Stimulated activated naive CD8-positive, alpha-beta T cell treated with anti-CD3 and anti-CD28 coated beads, Interleukin-15, Interleukin-2, amounts not matched to agents 100 U/mL and 50 U/mL, for 24 hours (primary cell): ENCODE measurements at regions not wholly inside any gene's neighbourhood (a gene's known extent, or its start where the extent isn't known, plus 50 kb on each side); places are given as distances from the start of the nearest gene placed in this dataset.

Source experiments
- ATAC-seq: fragments of 150-1000 bp; cut with Tn5 transposase; one replicate; pipeline ENCODE4 v1.10.0; 2021
- DNase-seq: peaks from one replicate; pipeline ENCODE4 v3.0.0; 2021

DNA sequence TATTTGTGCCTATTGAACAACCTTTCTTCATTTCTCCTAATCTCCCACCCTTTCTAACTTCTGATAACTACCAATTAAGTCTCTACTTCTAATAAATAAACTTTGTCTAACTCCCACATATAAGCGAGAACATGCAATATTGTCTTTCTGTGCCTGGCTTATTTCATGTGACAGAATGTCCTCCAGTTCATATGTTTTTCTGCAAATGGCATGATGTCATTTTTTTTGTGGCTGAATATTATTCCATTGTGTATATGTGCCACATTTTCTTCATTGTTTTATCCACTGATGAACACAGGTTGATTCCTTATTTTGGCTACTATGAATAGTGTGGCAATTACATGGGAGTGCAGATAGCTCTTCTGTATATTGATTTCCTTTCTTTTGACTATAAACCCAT, 1041.5 kb upstream of the MANEA start:
- DNase-seq (no peak), ATAC-seq (no peak)

DNA sequence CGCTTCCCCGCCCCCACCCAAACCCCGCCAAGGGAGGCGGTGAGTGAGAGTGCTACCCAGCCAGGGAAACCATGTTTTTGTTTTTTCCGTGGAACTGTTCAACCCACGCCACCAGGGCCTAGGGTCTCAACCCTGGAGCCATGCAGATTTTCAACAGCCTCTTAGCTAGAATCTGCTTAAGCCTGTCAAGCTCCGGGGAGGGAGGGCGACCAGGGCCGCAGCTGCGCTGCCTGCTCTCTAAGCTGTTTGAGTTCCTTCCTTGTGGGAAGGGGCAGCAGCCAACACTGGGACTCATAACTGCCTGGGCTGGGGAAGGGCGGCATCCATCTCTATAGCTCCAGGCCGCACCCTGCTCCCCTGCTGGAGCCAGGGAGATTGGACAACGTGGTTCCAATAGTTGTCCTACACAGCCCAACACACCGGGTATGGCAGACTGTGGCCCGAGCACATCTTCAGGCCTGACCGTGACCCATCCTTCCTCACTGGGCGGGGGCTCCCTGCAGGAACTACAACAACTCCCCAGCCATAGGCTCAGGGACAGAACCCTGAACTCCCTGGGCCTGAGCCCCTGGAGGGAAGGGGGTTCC, 1065.7 kb upstream of the MANEA start:
- ATAC-seq (no peak), DNase-seq (no peak)

- ATAC-seq (no peak), DNase-seq (no peak)
Observed at GRCh38 chr6:94510877-94511276, 1066.5 kb upstream of the MANEA start.

- no peak for ATAC-seq
Observed at GRCh38 chr6:94501516-94501915, 1075.8 kb upstream of the MANEA start.

GRCh38 chr6:94498099-94498498, 1078.7 kb upstream of the EPHA7 start:
- ATAC-seq: no peak
- no peak for DNase-seq

More at GRCh38 chr6:94501516-94501915, 1075.8 kb upstream of the MANEA start:
- no peak for DNase-seq

- DNase-seq: no peak
- ATAC-seq: no peak
Observed at GRCh38 chr6:94494500-94494899, 1075.1 kb upstream of the EPHA7 start.

GRCh38 chr6:94487371-94487770, 1068.0 kb upstream of the EPHA7 start:
- DNase-seq (no peak), ATAC-seq (no peak)

- no peak for DNase-seq
- no peak for ATAC-seq
Observed at GRCh38 chr6:94478133-94479005, 1059.0 kb upstream of the EPHA7 start.

DNA sequence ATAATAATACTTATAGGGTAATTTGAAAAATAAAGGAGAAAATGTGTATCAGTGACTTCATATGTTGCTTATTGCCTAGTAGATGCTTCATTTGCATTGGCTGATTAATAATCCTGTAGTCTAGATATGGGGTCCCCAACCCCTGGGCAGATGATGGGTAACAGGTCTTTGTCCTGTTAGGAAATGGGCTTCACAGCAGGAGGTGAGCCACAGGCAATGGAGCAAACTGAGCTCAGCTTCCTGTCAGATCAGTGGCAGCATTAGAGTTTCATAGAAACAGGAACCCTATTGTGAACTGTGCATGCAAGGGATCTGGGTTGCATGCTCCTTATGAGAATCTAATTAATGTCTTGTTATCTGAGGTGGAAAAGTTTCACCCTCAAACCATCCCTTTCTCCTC, 1049.5 kb upstream of the EPHA7 start:
- no peak for DNase-seq
- ATAC-seq: no peak

DNA sequence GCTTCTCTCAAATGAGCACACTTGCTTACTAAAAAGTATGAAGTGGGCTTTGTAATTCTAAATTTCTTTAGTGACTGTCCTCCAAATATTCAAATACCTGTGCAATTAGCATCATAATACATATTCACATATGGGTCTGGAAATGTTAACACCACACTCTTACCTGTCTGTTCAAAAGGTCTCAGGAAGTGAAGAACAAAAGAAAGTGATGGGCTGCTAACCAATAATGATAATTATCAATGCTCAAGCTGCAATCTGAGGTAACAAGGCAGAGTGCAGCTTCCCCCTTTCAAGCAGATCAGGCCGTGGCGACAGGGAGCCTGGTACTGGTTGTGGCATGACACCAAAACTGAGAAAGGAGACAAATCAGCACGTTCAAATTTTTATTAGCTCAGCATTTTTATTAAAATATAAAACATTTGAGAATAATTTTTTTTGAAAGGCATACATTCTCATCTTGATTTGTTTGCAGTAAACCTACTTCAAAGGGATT, 1044.7 kb upstream of the EPHA7 start:
- ATAC-seq: no peak
- no peak for DNase-seq

DNA sequence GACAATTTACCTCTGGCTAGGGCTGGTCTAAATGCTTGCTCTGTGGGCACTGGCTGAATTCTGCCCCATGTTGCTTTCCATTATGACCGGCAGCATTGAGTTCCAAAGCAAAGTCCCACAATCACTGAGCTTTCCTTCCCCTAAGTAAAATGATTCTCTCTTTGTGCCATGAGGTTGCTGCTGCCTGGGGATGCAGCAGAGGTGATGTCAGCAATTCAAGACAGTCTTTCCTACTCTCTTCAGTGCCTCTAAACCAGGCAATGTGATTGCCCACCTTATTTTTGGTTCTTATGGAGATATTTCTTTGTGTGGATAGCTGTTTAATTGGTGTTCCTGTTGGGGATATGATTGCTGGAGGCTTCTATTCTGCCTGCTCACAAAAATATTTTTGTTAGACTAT, 1043.9 kb upstream of the EPHA7 start:
- DNase-seq (no peak), ATAC-seq (no peak)

DNA sequence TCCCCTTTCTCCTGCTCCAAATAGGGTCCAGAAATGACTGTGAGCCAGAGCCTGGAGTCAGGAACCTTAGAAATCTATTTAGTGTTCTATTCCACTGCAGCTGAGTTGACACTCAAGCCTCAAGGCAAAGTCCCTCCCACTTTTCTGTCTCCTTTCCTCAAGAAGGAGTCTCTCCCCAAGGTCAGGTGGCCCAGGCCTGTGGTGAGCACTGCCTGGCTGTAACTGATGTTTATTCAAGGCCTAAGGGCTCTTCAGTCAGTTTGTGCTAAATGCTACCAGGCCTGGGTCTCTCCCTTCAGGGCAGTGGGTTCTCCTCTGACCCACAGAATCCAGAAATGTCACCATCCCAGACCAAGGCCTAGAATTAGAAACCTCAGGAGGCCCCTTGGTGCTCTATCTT, 1042.9 kb upstream of the EPHA7 start:
- no peak for ATAC-seq
- DNase-seq: no peak

- ATAC-seq (no peak), DNase-seq (no peak)
Observed at GRCh38 chr6:94456266-94456665, 1036.9 kb upstream of the EPHA7 start.

DNA sequence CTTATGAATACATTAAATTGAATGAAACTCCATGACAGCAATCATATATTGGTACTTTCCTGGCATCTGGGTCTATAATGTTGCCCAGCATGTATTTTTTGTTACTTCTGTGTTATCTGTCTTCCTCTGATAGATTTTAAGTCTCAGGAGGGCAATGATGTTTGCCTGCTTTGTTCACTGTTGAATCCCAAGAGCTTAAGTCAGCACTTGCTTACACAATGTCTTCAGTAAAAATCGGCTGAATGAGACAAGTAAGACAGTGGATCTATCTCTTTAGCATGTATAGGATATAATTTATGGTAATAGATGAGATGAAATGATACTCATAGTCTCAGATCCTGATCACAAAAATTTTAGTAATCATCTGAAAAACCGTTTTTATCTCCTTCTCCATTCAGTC, 1034.9 kb upstream of the EPHA7 start:
- ATAC-seq: no peak
- DNase-seq: no peak

- DNase-seq (no peak), ATAC-seq (no peak)
Observed at GRCh38 chr6:94446120-94446519, 1026.8 kb upstream of the EPHA7 start.

DNA sequence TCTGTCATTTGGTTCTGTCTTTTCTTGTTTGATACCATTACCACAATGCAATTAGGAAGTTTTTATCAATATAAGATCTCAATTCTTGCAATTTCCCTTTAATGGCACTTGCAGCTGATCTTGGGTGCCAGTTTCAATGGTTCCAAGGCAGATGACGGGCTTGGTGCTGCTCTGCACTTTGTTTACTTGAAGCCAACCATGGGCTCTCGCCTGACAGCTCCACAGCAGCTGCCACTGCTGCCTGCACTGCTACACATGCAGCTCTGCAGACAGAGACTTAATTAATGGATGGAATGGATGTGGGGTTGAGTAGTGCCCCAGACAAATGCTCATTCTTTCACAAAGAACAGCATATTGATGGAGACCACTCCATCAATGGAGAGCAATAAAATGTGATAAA, 1024.3 kb upstream of the EPHA7 start:
- DNase-seq: no peak

DNA sequence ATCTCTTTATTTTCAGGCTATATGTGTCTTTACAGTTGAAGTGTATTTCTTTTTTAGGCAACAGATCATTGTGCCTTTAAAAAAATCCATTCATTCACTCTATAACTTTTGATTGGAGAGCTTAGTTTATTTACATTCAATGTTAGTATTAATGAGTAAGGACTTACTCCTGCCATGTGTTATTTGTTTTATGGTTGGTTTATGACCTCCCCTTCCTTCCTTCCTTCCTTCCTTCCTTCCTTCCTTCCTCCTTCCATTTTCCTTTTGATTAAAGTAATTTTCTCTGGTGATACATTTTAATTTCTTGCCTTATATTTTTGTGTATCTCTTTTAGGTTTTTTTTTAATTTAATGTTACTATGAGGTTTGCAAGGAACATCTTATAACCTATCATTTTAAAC, 1005.3 kb upstream of the EPHA7 start:
- ATAC-seq: no peak
- no peak for DNase-seq

More for the DNA sequence above, 1024.3 kb upstream of the EPHA7 start:
- ATAC-seq: no peak

GRCh38 chr6:94417363-94417762, 998.0 kb upstream of the EPHA7 start:
- ATAC-seq (no peak), DNase-seq (no peak)

- no peak for ATAC-seq
- no peak for DNase-seq
Observed at GRCh38 chr6:94414041-94414440, 994.7 kb upstream of the EPHA7 start.

- ATAC-seq: no peak
- no peak for DNase-seq
Observed at GRCh38 chr6:94401311-94401710, 982.0 kb upstream of the EPHA7 start.

- no peak for DNase-seq
- ATAC-seq: no peak
Observed at GRCh38 chr6:94394822-94395221, 975.5 kb upstream of the EPHA7 start.

DNA sequence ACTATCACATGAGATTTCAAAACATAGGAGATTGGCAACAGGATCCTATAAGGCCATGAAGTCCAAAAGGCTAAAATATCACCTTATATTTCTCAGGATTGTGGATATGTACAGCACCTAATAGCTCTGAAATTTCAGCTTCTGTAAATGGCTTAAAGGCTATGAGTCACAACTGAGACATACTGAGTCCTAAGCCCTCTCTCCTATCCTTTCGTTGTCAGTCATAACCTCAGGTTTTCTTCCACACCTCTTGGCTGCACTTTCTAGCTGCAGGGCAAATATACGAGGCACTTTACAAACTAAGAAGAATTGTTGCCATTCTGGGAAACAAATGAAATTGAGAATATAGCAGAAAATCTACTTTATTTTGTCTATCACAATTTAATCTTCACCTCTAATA, 969.9 kb upstream of the EPHA7 start:
- no peak for DNase-seq

DNA sequence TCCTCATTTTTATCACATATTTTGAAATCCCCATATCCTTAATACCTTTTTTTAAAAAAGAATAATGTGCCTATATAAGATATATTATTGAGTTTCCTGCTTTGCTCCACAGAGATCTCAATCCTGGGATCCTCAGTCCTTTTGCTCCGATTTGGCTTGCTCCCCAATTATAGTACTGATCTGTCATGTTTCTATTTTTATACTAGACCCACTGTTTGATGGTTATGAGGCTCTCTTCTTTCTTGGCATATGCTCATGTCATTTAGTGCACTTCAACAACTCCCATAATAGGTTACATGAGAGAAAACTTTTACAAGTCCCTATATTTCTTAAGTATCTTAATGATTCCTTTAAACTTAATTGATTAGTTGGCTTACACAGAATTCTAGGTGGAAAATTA, 958.5 kb upstream of the EPHA7 start:
- ATAC-seq (no peak), DNase-seq (no peak)

More for the DNA sequence above, 969.9 kb upstream of the EPHA7 start:
- ATAC-seq: no peak

GRCh38 chr6:94376876-94377275, 957.5 kb upstream of the EPHA7 start:
- DNase-seq: no peak
- ATAC-seq: no peak
